GM03348 (cell line): ENCODE measurements at regions not wholly inside any gene's neighbourhood (a gene's known extent, or its start where the extent isn't known, plus 50 kb on each side); places are given as distances from the start of the nearest gene placed in this dataset.

Source experiments
- DNase-seq: peaks from one replicate; pipeline ENCODE4 v3.0.0; 2012; ENCODE audit warnings: low spot score

- no peak for DNase-seq
These were observed 113.5 kb upstream of the C10orf90 start for GRCh38 chr10:126783806-126784557.

GRCh38 chr10:126787201-126787600 is 116.7 kb upstream of the C10orf90 start:
- DNase-seq: no peak

- DNase-seq: no peak
These were observed 109.9 kb upstream of the DOCK1 start for GRCh38 chr10:126795318-126795717.

- DNase-seq: no peak
These were observed 106.6 kb upstream of the DOCK1 start for GRCh38 chr10:126798649-126799048.

GRCh38 chr10:126803394-126803793 is 101.8 kb upstream of the DOCK1 start:
- DNase-seq: no peak

- DNase-seq: no peak
These were observed 100.8 kb upstream of the DOCK1 start for GRCh38 chr10:126804396-126804795.

GRCh38 chr10:126806498-126806897 is 98.7 kb upstream of the DOCK1 start:
- no peak for DNase-seq

GRCh38 chr10:126806991-126807702 is 98.1 kb upstream of the DOCK1 start:
- no peak for DNase-seq

- no peak for DNase-seq
These were observed 97.1 kb upstream of the DOCK1 start for GRCh38 chr10:126808103-126808502.

- no peak for DNase-seq
These were observed 91.8 kb upstream of the DOCK1 start for GRCh38 chr10:126813432-126813831.

GRCh38 chr10:126833542-126833941 is 71.7 kb upstream of the DOCK1 start:
- no peak for DNase-seq

GRCh38 chr10:126836009-126836408 is 69.2 kb upstream of the DOCK1 start:
- no peak for DNase-seq

GRCh38 chr10:126838316-126838715 is 66.9 kb upstream of the DOCK1 start:
- DNase-seq: no peak

- DNase-seq: no peak
These were observed 66.0 kb upstream of the DOCK1 start for GRCh38 chr10:126839094-126839761.

- no peak for DNase-seq
These were observed 64.6 kb upstream of the DOCK1 start for GRCh38 chr10:126840576-126841135.

- DNase-seq: no peak
These were observed 63.8 kb upstream of the DOCK1 start for GRCh38 chr10:126841341-126841895.

- DNase-seq: no peak
These were observed 62.9 kb upstream of the DOCK1 start for GRCh38 chr10:126842356-126842755.

GRCh38 chr10:126842836-126843235 is 62.4 kb upstream of the DOCK1 start:
- no peak for DNase-seq

GRCh38 chr10:126843299-126843934 is 61.8 kb upstream of the DOCK1 start:
- DNase-seq: no peak

- DNase-seq: no peak
These were observed 60.8 kb upstream of the DOCK1 start for GRCh38 chr10:126844406-126844805.

- no peak for DNase-seq
These were observed 58.8 kb upstream of the DOCK1 start for GRCh38 chr10:126846469-126846868.

GRCh38 chr10:126846959-126847358 is 58.3 kb upstream of the DOCK1 start:
- no peak for DNase-seq
